Breast epithelium (tissue), 3 donors: ENCODE measurements at regions not wholly inside any gene's neighbourhood (a gene's known extent, or its start where the extent isn't known, plus 50 kb on each side); places are given as distances from the start of the nearest gene placed in this dataset.

ENCODE experiments used
- CTCF ChIP-seq, 3 donors: fragments of 450-650 bp; IDR thresholded peaks; one replicate each; pipeline ENCODE4 v1.5.1; 2016 to 2017; ENCODE audit warnings: antibody characterized with exemption in 3 of 3, mild to moderate bottlenecking in 3 of 3, moderate library complexity in 3 of 3
- POLR2A ChIP-seq: fragments of 450-650 bp; IDR thresholded peaks from one replicate; pipeline ENCODE4 v1.6.1; 2016; ENCODE audit warnings: antibody characterized with exemption, mild to moderate bottlenecking, moderate library complexity
- POLR2AphosphoS5 ChIP-seq, 3 donors: sonication (generic); formaldehyde crosslinking; IDR thresholded peaks; one replicate each; pipeline ENCODE4 v1.6.1; 2017; ENCODE audit warnings: antibody characterized with exemption in 3 of 3

- TF ChIP-seq CTCF (IDR thresholded peaks at IDR 0.05) (no peak), POLR2AphosphoS5 (IDR thresholded peaks at IDR 0.05) (no peak), POLR2A (no peak)
Measured at GRCh38 chr14:56386024-56386423, 193.6 kb upstream of the TMEM260 start.
